GM21737 (cell line): ENCODE measurements at regions not wholly inside any gene's neighbourhood (a gene's known extent, or its start where the extent isn't known, plus 50 kb on each side); places are given as distances from the start of the nearest gene placed in this dataset.

Experiments
- ATAC-seq: cut with Tn5 transposase; IDR thresholded peaks from one replicate; pipeline ENCODE4 v1.9.1; 2021; ENCODE audit warnings: mild to moderate bottlenecking, moderate library complexity; ENCODE audit not compliant: unreplicated experiment

DNA sequence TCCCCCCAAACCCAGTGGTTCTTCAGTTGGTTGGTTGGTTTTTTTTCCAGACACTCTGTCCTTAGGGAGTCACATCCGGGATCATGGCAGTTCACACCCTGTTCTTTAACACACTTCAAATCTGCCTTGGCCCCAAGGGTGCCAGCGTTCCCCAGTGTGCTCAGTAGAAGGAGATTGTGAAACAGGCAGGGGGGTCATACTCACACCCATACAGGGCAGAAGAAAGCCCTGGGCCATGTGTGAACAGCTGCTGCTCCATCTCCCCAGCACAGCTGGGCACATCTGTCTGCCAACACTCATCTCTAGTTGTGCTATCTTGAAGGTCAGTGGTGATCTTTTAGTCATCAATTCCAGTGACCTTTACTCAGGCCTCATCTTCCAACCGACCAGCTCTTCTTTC, 64.4 kb upstream of the FUT8 start:
- no peak for ATAC-seq

GRCh38 chr14:65349100-65349499, 63.4 kb upstream of the FUT8 start:
- no peak for ATAC-seq

GRCh38 chr14:65351493-65352194, 60.9 kb upstream of the FUT8 start:
- no peak for ATAC-seq

DNA sequence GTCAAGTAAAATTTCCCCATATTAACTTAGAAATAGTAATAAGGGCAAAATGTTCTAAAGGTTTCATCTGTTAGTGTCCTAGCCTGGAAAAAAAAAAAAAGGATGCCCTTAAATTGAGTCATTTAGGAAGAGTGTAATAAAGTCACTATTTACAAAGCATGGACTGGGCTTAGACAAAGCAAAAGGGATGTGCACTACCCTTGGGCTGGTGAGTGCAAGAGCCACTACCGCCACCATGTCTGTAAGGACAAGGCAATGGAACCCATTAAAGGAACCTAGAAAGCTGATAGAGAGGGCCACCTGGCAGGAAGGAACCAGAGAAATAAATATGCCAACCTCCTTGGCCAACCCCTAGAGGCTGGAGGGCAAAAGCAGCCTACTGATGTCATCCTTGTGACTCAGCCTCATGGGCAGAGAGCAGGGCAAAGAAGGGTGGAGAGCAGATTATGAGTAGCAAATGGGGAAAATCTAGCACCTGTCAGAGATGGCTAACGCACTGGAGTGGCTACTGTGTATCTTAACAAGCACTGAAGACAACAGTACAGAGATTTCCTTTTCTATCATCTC, 59.5 kb upstream of the FUT8 start:
- ATAC-seq, result no peak

DNA sequence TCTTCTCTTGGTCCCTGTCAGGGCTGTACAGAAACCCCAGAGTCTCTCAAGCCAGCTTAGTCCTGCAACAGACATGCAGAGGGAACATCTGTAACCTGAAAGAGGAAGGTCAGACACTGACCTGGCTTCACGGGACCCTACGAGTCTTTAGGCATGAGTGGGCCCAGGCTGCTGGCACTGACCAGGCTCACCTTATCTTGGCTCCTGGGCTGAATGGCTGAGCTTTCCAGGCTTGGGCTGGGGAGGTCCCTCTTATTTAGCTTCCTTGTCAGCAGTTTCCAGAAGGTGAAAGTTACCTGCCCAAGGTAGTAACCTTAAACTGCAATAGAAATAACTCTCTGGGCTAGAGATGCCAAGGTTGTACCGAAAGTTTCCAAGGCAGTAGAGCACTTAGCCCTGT, 58.4 kb upstream of the FUT8 start:
- no peak for ATAC-seq

DNA sequence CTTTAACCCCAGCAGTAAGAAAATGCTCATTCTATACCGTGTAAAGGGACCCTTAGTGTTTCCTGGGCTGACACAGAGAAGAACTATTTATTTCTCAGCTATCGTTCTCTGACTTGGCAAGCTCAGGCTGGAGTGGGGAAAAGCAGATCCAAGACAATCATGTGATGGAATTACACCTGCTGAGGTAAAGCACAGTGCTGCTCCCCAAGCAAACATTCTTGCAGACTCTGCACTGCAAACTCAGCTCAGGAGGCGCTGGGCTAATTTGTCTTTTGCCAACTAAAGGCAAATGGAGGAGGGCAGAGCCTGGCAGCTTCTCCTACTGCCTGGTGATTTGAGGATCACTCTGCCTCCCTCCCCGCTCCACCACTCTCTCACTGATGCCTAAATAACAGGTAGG, 57.8 kb upstream of the FUT8 start:
- ATAC-seq, result no peak

- no peak for ATAC-seq
Measured at GRCh38 chr14:65356327-65356836, 56.1 kb upstream of the FUT8 start.

DNA sequence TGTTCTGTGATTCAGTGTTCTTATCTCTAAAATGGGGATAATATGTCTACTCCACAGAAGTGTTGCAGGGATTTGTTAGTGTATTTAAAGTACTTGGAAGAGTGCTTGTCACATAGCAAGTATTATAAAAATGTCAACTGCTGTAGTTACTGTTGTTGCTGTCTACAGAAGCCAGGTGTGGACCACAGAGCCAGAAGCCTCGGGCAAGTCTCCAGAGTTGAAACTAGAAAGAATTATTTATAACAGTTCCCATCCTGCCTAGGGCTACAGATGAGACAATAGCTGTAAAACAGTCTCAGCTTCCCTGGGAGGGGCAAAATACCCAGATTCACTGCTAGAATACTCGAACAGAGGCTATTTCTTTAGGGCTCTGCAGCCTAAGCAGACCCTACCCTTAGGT, 55.4 kb upstream of the FUT8 start:
- ATAC-seq, result no peak

GRCh38 chr14:65357689-65358088, 54.8 kb upstream of the FUT8 start:
- ATAC-seq, result no peak

GRCh38 chr14:65359503-65359902, 53.0 kb upstream of the FUT8 start:
- no peak for ATAC-seq

DNA sequence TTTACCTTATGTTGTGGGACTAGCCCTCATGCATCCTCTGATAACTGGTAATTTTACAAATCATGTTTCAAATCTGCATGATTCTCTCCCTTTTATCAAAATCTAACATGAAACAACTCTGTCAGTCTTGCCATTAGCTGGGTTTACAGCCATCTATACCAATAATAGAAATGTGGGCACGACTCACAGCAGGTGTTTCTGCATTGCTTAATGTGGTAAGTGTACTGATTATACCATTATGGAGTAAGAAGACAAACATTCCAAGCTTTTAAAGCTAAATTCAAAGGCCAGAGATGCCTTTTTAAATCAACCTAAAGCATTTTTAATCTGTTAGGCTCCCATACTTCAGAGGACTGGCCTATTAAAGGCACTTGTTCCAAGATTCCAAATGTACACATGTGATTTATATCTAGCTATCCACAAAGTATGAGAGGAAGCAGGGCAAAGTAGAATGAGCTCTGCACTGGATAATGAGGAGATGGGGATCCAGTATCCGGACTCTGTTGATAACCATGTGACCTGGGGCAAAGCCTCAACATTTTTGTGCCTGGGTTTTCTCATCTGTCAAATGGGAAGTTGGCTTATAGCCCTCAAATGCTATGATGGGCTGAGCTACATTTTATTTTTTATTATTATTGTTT, 52.3 kb upstream of the FUT8 start:
- ATAC-seq, result no peak

DNA sequence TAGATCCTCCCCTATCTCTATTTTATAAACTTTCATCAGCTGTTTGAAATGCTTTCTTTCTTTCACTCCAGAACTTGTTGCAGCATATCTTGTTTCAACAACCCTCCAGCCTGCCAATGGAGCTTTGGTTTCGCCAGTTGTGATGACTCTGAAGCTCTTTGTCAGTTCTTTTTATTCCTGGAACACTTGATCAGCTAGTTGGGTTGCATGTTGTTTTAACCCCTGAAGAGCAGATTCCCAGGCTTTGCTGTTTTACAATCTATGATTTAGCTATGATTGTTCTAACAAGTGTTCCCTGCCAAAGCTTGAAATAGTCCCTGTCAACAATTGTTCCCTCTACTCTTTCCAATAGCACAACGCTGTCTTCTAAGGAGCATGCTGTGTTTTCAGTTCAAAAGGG, 50.6 kb upstream of the FUT8 start:
- ATAC-seq, result no peak
